Epithelial cell of proximal tubule (primary cell): ENCODE measurements at regions not wholly inside any gene's neighbourhood (a gene's known extent, or its start where the extent isn't known, plus 50 kb on each side); places are given as distances from the start of the nearest gene placed in this dataset.

ENCODE experiments used
- DNase-seq: peaks from one replicate; pipeline ENCODE4 v3.0.0-alpha.2; 2011; ENCODE audit warnings: low read depth
- H3K4me3 ChIP-seq: 2 replicates; pipeline ENCODE4 v1.5.1; 2011; ENCODE audit warnings: low read depth, mild to moderate bottlenecking, low read length
- CTCF ChIP-seq: conservative IDR thresholded peaks from 2 replicates; pipeline ENCODE4 v1.5.1; 2012; ENCODE audit warnings: low read depth, mild to moderate bottlenecking, low read length

- TF ChIP-seq CTCF: no peak
- no peak overlapping the region for H3K4me3 ChIP-seq
- peak; percentile 63 for DNase-seq
Measured at GRCh38 chr4:89166971-89167475, 55.7 kb downstream of the TIGD2 start.

GRCh38 chr4:89171176-89171805 lies 60.0 kb downstream of the TIGD2 start:
- no peak for DNase-seq
- no peak for TF ChIP-seq CTCF
- H3K4me3 ChIP-seq: no peak overlapping the region

GRCh38 chr4:89172865-89173264 lies 61.5 kb downstream of the TIGD2 start:
- no peak for DNase-seq
- TF ChIP-seq CTCF: no peak
- H3K4me3 ChIP-seq: no peak overlapping the region

- H3K4me3 ChIP-seq: no peak overlapping the region
- no peak for DNase-seq
- TF ChIP-seq CTCF: no peak
Measured at GRCh38 chr4:89173336-89174090, 62.2 kb downstream of the TIGD2 start.

- H3K4me3 ChIP-seq: no peak overlapping the region
- DNase-seq: no peak
- no peak for TF ChIP-seq CTCF
Measured at GRCh38 chr4:89174784-89175183, 63.5 kb downstream of the TIGD2 start.

GRCh38 chr4:89175611-89176010 lies 64.3 kb downstream of the TIGD2 start:
- H3K4me3 ChIP-seq: no peak overlapping the region
- no peak for DNase-seq
- TF ChIP-seq CTCF: no peak
